ENCODE measurements at regions not wholly inside any gene's neighbourhood (a gene's known extent, or its start where the extent isn't known, plus 50 kb on each side); places are given as distances from the start of the nearest gene placed in this dataset.
"Not testable (repeated sequence)": the region's sequence is repeated elsewhere in the genome, so short reads cannot be mapped to it uniquely, and the experiment has no call there.

- DNase-seq (ENCODE audit: low read depth, low spot score); ATAC-seq; H3K27me3 ChIP-seq (ENCODE audit: insufficient read depth, low read length); H3K4me3 ChIP-seq (replicated peaks in 1 of 2; ENCODE audit: low read depth in 1 of 2, low read length in 2 of 2); H2AFZ ChIP-seq (ENCODE audit: low read depth, low read length, poor library complexity, severe bottlenecking); intact Hi-C loops (cut with micrococcal nuclease); H3K27ac ChIP-seq (ENCODE audit: low read depth, low read length); H3K4me2 ChIP-seq (ENCODE audit: low read length); H4K20me1 ChIP-seq (ENCODE audit: insufficient read depth); H3K9me2 ChIP-seq (ENCODE audit: insufficient read depth); H3K9ac ChIP-seq (ENCODE audit: low read length); POLR2A ChIA-PET; CTCF ChIA-PET; BruUV-seq (replicated peaks); H3K36me3 ChIP-seq (ENCODE audit: control insufficient read depth in 1 of 2, insufficient read depth in 2 of 2, low read length in 2 of 2); RAD21 ChIA-PET (ENCODE audit: low non-redundant PET in 1 of 2, low total read pairs in 2 of 2, uncharacterized antibody in 2 of 2, unreplicated experiment in 2 of 2); H3K4me1 ChIP-seq (ENCODE audit: control insufficient read depth in 1 of 2, insufficient read depth in 2 of 2, low read length in 2 of 2); H3K79me2 ChIP-seq (ENCODE audit: insufficient read depth, low read length): not testable (repeated sequence)
- peaks cover 20 to 58% of the 10 kb centered on the region in 2 experiments; a peak in 2 of 4 replicates for H3K9me3 ChIP-seq (ENCODE audit: control insufficient read depth in 1 of 2, insufficient read depth in 1 of 2, low read depth in 1 of 2, low read length in 2 of 2)
These were observed 172.2 kb downstream of the OR4M2 start for GRCh38 chr15:22252521-22252920.

- DNase-seq (ENCODE audit: low read depth, low spot score); H3K4me1 ChIP-seq (ENCODE audit: control insufficient read depth in 1 of 2, insufficient read depth in 2 of 2, low read length in 2 of 2); intact Hi-C loops (cut with micrococcal nuclease); H3K9me2 ChIP-seq (ENCODE audit: insufficient read depth); ATAC-seq; RAD21 ChIA-PET (ENCODE audit: low non-redundant PET in 1 of 2, low total read pairs in 2 of 2, uncharacterized antibody in 2 of 2, unreplicated experiment in 2 of 2); H3K9ac ChIP-seq (ENCODE audit: low read length); H3K36me3 ChIP-seq (ENCODE audit: control insufficient read depth in 1 of 2, insufficient read depth in 2 of 2, low read length in 2 of 2); H3K4me2 ChIP-seq (ENCODE audit: low read length); POLR2A ChIA-PET; H2AFZ ChIP-seq (ENCODE audit: low read depth, low read length, poor library complexity, severe bottlenecking); H3K27me3 ChIP-seq (ENCODE audit: insufficient read depth, low read length); BruUV-seq (replicated peaks); H3K4me3 ChIP-seq (replicated peaks in 1 of 2; ENCODE audit: low read depth in 1 of 2, low read length in 2 of 2); H3K79me2 ChIP-seq (ENCODE audit: insufficient read depth, low read length); H4K20me1 ChIP-seq (ENCODE audit: insufficient read depth); H3K27ac ChIP-seq (ENCODE audit: low read depth, low read length); CTCF ChIA-PET: not testable (repeated sequence)
- H3K9me3 ChIP-seq (ENCODE audit: control insufficient read depth in 1 of 2, insufficient read depth in 1 of 2, low read depth in 1 of 2, low read length in 2 of 2), result peaks cover 20 to 56% of the 10 kb centered on the region in 2 experiments; a peak in 2 of 4 replicates
These were observed 172.8 kb downstream of the OR4M2 start for GRCh38 chr15:22253002-22253675.
